ENCODE measurements at regions not wholly inside any gene's neighbourhood (a gene's known extent, or its start where the extent isn't known, plus 50 kb on each side); places are given as distances from the start of the nearest gene placed in this dataset.

GRCh38 chr6:145169726-145170224 lies 565.5 kb downstream of the EPM2A start:
- Histone ChIP-seq H3K4me1 (no peaks in the 10 kb centered on the region), H3K27me3 (no peaks in the 10 kb centered on the region), H3K36me3 (no peaks in the 10 kb centered on the region), H3K9me3 (no peaks in the 10 kb centered on the region), H3K4me3 (no peak overlapping the region), H3K27ac (no peak overlapping the region)
- ATAC-seq (no peak), FAIRE-seq (no peak), DNase-seq (no peak)
- WGBS, 2 donors = 98% methylated on average over 2 of the region's 2 CpGs
- intact Hi-C loops (cut with DNase I) = no loop called here
- TF ChIP-seq, protein P1, sequence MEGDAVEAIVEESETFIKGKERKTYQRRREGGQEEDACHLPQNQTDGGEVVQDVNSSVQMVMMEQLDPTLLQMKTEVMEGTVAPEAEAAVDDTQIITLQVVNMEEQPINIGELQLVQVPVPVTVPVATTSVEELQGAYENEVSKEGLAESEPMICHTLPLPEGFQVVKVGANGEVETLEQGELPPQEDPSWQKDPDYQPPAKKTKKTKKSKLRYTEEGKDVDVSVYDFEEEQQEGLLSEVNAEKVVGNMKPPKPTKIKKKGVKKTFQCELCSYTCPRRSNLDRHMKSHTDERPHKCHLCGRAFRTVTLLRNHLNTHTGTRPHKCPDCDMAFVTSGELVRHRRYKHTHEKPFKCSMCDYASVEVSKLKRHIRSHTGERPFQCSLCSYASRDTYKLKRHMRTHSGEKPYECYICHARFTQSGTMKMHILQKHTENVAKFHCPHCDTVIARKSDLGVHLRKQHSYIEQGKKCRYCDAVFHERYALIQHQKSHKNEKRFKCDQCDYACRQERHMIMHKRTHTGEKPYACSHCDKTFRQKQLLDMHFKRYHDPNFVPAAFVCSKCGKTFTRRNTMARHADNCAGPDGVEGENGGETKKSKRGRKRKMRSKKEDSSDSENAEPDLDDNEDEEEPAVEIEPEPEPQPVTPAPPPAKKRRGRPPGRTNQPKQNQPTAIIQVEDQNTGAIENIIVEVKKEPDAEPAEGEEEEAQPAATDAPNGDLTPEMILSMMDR (IDR thresholded peaks at IDR 0.05) = no peak

DNA sequence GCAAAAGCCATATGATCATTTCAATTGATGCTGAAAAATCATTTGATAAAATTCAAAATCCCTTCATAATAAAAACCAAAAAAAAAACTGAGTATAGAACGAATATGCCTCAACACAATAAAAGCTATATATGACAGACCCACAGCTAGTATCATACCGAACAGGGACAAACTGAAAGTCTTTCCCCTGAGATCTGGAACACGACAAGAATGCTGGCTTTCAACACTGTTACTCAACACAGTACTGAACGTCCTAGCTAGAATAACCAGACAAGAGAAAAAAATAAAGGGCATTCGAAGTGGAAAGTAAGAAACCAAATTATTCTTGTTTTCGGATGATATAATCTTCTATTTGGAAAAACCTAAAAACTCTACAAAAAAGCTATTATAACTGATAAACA lies 559.9 kb downstream of the EPM2A start:
- WGBS, 2 donors = 64 to 74% methylated on average over 6 of the region's 6 CpGs
- no peak overlapping the region for H3K4me3 ChIP-seq
- DNase-seq = no peak
- no peak overlapping the region for H3K27ac ChIP-seq
- no peak for ATAC-seq
- H3K27me3 ChIP-seq = no peaks in the 10 kb centered on the region
- intact Hi-C loops (cut with DNase I) = no loop called here
- TF ChIP-seq, protein P1 (IDR thresholded peaks at IDR 0.05) = no peak
- H3K9me3 ChIP-seq = no peaks in the 10 kb centered on the region
- FAIRE-seq = no peak
- H3K4me1 ChIP-seq = no peaks in the 10 kb centered on the region
- H3K36me3 ChIP-seq = no peaks in the 10 kb centered on the region

GRCh38 chr6:145178391-145178790 lies 556.9 kb downstream of the EPM2A start:
- intact Hi-C loops (cut with DNase I) = no loop called here
- TF ChIP-seq, protein P1 (IDR thresholded peaks at IDR 0.05) = no peak

GRCh38 chr6:145187491-145188206 lies 547.7 kb downstream of the EPM2A start:
- Histone ChIP-seq H3K27me3 (no peaks in the 10 kb centered on the region), H3K36me3 (no peaks in the 10 kb centered on the region), H3K27ac (no peak overlapping the region), H3K9me3 (no peaks in the 10 kb centered on the region), H3K4me1 (no peaks in the 10 kb centered on the region), H3K4me3 (no peak overlapping the region)
- DNase-seq (no peak), ATAC-seq (no peak), FAIRE-seq (no peak)
- TF ChIP-seq, protein P1 (IDR thresholded peaks at IDR 0.05) = no peak
- 82 to 84% methylated on average over 2 of the region's 2 CpGs for WGBS, 2 donors
- intact Hi-C loops (cut with DNase I) = no loop called here

More at GRCh38 chr6:145178391-145178790, 556.9 kb downstream of the EPM2A start:
- Histone ChIP-seq H3K9me3 (no peaks in the 10 kb centered on the region), H3K27ac (no peak overlapping the region), H3K4me1 (no peaks in the 10 kb centered on the region), H3K36me3 (no peaks in the 10 kb centered on the region), H3K27me3 (no peaks in the 10 kb centered on the region), H3K4me3 (no peak overlapping the region)
- FAIRE-seq (no peak), DNase-seq (no peak), ATAC-seq (no peak)
- whole genome bisulfite sequencing, 2 donors = 80 to 83% methylated on average over 5 of the region's 5 CpGs

GRCh38 chr6:145189836-145190235 lies 545.5 kb downstream of the EPM2A start:
- peak in 1 of 4 donors; percentile 26 for ATAC-seq
- TF ChIP-seq, protein P1 (IDR thresholded peaks at IDR 0.05) = no peak
- Histone ChIP-seq H3K36me3 (no peaks in the 10 kb centered on the region), H3K27ac (no peak overlapping the region), H3K9me3 (no peaks in the 10 kb centered on the region), H3K27me3 (no peaks in the 10 kb centered on the region), H3K4me1 (no peaks in the 10 kb centered on the region), H3K4me3 (no peak overlapping the region)
- intact Hi-C loops (cut with DNase I) = no loop called here
- no peak for DNase-seq
- 47 to 56% methylated on average over 1 of the region's 1 CpG for WGBS, 2 donors
- FAIRE-seq = no peak
